Neural cell (in vitro differentiated cells): ENCODE measurements at regions not wholly inside any gene's neighbourhood (a gene's known extent, or its start where the extent isn't known, plus 50 kb on each side); places are given as distances from the start of the nearest gene placed in this dataset.

Source experiments
- CTCF ChIP-seq: fragments of 450-650 bp; IDR thresholded peaks from 2 replicates; pipeline ENCODE4 v1.5.1; 2014; ENCODE audit warnings: antibody characterized with exemption, mild to moderate bottlenecking, moderate library complexity; ENCODE audit not compliant: poor library complexity, severe bottlenecking
- EP300 ChIP-seq: fragments of 450-650 bp; conservative IDR thresholded peaks from 2 replicates; pipeline ENCODE4 v1.6.1; 2014; ENCODE audit warnings: antibody characterized with exemption, mild to moderate bottlenecking, moderate library complexity; ENCODE audit not compliant: poor library complexity, severe bottlenecking
- MXI1 ChIP-seq: fragments of 450-650 bp; conservative IDR thresholded peaks from 2 replicates; pipeline ENCODE4 v1.6.1; 2014; ENCODE audit warnings: antibody characterized with exemption, mild to moderate bottlenecking; ENCODE audit not compliant: poor library complexity, severe bottlenecking
- POLR2AphosphoS5 ChIP-seq: IDR thresholded peaks from 2 replicates; pipeline ENCODE4 v1.6.1; 2012
- RAD21 ChIP-seq: fragments of 450-650 bp; conservative IDR thresholded peaks from 2 replicates; pipeline ENCODE4 v1.6.1; 2014; ENCODE audit warnings: antibody characterized with exemption, mild to moderate bottlenecking, moderate library complexity
- TAF1 ChIP-seq: IDR thresholded peaks from 2 replicates; pipeline ENCODE4 v1.6.1; 2012; ENCODE audit warnings: low read depth
- TF ChIP-seq, protein P1 (sequence below): IDR thresholded peaks from 2 replicates; pipeline ENCODE4 v1.6.1; 2012; ENCODE audit warnings: borderline replicate concordance

GRCh38 chr5:135107986-135108385 is 74.0 kb upstream of the PITX1 start:
- TF ChIP-seq CTCF (no peak), EP300 (no peak), TAF1 (no peak), MXI1 (no peak), POLR2AphosphoS5 (no peak), RAD21 (no peak)
- TF ChIP-seq, protein P1, sequence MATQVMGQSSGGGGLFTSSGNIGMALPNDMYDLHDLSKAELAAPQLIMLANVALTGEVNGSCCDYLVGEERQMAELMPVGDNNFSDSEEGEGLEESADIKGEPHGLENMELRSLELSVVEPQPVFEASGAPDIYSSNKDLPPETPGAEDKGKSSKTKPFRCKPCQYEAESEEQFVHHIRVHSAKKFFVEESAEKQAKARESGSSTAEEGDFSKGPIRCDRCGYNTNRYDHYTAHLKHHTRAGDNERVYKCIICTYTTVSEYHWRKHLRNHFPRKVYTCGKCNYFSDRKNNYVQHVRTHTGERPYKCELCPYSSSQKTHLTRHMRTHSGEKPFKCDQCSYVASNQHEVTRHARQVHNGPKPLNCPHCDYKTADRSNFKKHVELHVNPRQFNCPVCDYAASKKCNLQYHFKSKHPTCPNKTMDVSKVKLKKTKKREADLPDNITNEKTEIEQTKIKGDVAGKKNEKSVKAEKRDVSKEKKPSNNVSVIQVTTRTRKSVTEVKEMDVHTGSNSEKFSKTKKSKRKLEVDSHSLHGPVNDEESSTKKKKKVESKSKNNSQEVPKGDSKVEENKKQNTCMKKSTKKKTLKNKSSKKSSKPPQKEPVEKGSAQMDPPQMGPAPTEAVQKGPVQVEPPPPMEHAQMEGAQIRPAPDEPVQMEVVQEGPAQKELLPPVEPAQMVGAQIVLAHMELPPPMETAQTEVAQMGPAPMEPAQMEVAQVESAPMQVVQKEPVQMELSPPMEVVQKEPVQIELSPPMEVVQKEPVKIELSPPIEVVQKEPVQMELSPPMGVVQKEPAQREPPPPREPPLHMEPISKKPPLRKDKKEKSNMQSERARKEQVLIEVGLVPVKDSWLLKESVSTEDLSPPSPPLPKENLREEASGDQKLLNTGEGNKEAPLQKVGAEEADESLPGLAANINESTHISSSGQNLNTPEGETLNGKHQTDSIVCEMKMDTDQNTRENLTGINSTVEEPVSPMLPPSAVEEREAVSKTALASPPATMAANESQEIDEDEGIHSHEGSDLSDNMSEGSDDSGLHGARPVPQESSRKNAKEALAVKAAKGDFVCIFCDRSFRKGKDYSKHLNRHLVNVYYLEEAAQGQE, result no peak
